ENCODE measurements at regions not wholly inside any gene's neighbourhood (a gene's known extent, or its start where the extent isn't known, plus 50 kb on each side); places are given as distances from the start of the nearest gene placed in this dataset.
"Not testable (repeated sequence)": the region's sequence is repeated elsewhere in the genome, so short reads cannot be mapped to it uniquely, and the experiment has no call there.

GRCh38 chr5:89855417-89855816, 554.1 kb downstream of the CETN3 start:
- no peaks in the 10 kb centered on the region for H3K4me1 Mint-ChIP-seq (ENCODE audit: low read depth)
- no peak overlapping the region for H3K4me3 Mint-ChIP-seq
- peaks cover 9% of the 10 kb centered on the region for H3K9me3 Mint-ChIP-seq
- no peaks in the 10 kb centered on the region for H3K27me3 Mint-ChIP-seq
- H3K36me3 Mint-ChIP-seq (ENCODE audit: low read depth) = no peaks in the 10 kb centered on the region
- no peak overlapping the region for H3K27ac Mint-ChIP-seq

GRCh38 chr5:89851911-89852310, 557.6 kb downstream of the CETN3 start:
- no peaks in the 10 kb centered on the region for H3K9me3 Mint-ChIP-seq
- H3K36me3 Mint-ChIP-seq (ENCODE audit: low read depth) = no peaks in the 10 kb centered on the region
- no peaks in the 10 kb centered on the region for H3K27me3 Mint-ChIP-seq
- H3K4me1 Mint-ChIP-seq (ENCODE audit: low read depth) = no peaks in the 10 kb centered on the region
- H3K4me3 Mint-ChIP-seq = no peak overlapping the region
- H3K27ac Mint-ChIP-seq = no peak overlapping the region

DNA sequence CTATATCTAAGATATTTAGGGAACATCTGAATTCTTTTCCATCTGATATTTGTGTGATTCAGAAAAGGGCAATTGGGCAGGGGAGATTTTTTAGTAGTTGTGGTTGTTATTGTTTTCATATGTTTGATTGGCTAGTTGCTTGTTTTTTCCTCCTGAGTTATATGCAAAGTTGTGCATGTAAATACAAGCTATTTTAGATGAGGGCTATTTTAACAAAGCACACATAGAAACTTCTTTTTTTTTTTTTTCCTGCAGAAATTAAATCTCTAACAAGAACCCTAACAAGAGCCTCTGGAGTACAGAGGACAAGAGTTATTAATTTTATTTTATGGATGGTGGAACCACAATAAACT, 559.1 kb downstream of the CETN3 start:
- no peaks in the 10 kb centered on the region for H3K9me3 Mint-ChIP-seq
- H3K27me3 Mint-ChIP-seq = no peaks in the 10 kb centered on the region
- H3K4me3 Mint-ChIP-seq = no peak overlapping the region
- H3K27ac Mint-ChIP-seq = no peak overlapping the region
- H3K36me3 Mint-ChIP-seq (ENCODE audit: low read depth) = no peaks in the 10 kb centered on the region
- no peaks in the 10 kb centered on the region for H3K4me1 Mint-ChIP-seq (ENCODE audit: low read depth)

DNA sequence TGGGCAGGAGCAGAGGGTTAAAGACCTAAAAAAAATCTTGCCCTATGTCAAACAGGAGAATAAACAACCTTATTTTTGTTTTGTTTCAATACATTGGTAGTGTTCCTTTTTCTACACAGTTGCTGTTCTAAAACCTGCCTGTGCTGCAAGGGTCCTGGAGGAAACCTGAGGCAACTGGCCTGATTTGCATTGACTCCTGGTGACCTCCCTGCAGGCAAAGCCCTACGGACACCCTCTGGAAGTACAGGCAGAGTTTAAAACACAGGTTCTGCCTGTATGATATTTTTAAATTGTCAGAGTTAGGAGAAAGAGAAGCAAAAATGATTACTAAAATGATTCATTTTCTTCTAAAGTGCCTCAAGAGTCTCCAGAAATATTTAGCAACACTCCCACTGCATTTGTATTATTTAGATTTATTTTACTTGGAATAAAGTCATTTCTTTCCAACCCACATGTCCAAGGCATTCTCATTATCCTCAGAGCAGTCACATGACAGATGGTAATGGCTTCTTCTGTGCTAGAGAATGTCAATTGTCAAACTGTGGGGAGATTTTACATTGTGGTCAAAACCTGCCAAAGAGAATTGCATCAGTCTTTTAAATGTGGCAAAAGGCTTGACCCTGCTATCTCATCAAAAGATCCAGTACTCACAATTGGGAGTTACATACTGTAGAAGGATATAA, 559.6 kb downstream of the CETN3 start:
- Mint-ChIP-seq H3K4me3 (no peak overlapping the region), H3K27ac (no peak overlapping the region), H3K27me3 (no peaks in the 10 kb centered on the region), H3K4me1 (ENCODE audit: low read depth) (no peaks in the 10 kb centered on the region), H3K9me3 (no peaks in the 10 kb centered on the region), H3K36me3 (ENCODE audit: low read depth) (no peaks in the 10 kb centered on the region)

DNA sequence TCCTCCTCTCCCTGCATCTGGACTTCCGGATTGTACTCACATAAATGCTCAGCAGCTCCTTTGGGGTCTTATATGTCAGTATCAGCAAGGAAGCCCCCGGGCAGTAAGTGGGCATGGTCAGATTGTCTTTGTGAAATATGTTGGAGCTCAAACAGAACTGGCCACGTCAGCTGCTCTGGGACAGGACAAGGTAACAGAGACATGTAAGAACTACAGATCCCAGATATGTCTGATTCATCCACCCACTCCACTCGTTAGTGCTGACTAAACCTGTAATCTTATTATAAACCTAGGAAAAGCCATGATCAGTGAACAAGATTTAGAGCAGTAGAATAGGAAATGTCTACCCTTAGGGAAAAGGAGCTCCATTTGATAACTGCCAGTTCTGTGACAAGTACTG, 561.8 kb downstream of the CETN3 start:
- Mint-ChIP-seq H3K4me1 (ENCODE audit: low read depth) (no peaks in the 10 kb centered on the region), H3K9me3 (no peaks in the 10 kb centered on the region), H3K4me3 (no peak overlapping the region), H3K27me3 (no peaks in the 10 kb centered on the region), H3K27ac (no peak overlapping the region), H3K36me3 (ENCODE audit: low read depth) (no peaks in the 10 kb centered on the region)

GRCh38 chr5:89844548-89844947, 565.0 kb downstream of the CETN3 start:
- Mint-ChIP-seq H3K27ac (no peak overlapping the region), H3K36me3 (ENCODE audit: low read depth) (no peaks in the 10 kb centered on the region), H3K4me1 (ENCODE audit: low read depth) (no peaks in the 10 kb centered on the region), H3K9me3 (no peaks in the 10 kb centered on the region), H3K27me3 (no peaks in the 10 kb centered on the region), H3K4me3 (no peak overlapping the region)

GRCh38 chr5:89842531-89842930, 567.0 kb downstream of the CETN3 start:
- Mint-ChIP-seq H3K9me3 (no peaks in the 10 kb centered on the region), H3K27me3 (no peaks in the 10 kb centered on the region), H3K27ac (no peak overlapping the region), H3K4me1 (ENCODE audit: low read depth) (no peaks in the 10 kb centered on the region), H3K4me3 (no peak overlapping the region), H3K36me3 (ENCODE audit: low read depth) (no peaks in the 10 kb centered on the region)

GRCh38 chr5:89840906-89841305, 568.6 kb downstream of the CETN3 start:
- H3K27ac Mint-ChIP-seq = no peak overlapping the region
- H3K36me3 Mint-ChIP-seq (ENCODE audit: low read depth) = no peaks in the 10 kb centered on the region
- no peak overlapping the region for H3K4me3 Mint-ChIP-seq
- H3K4me1 Mint-ChIP-seq (ENCODE audit: low read depth) = no peaks in the 10 kb centered on the region
- peaks cover 2% of the 10 kb centered on the region for H3K9me3 Mint-ChIP-seq
- H3K27me3 Mint-ChIP-seq = no peaks in the 10 kb centered on the region

- no peaks in the 10 kb centered on the region for H3K27me3 Mint-ChIP-seq
- peaks cover 11% of the 10 kb centered on the region for H3K9me3 Mint-ChIP-seq
- H3K36me3 Mint-ChIP-seq (ENCODE audit: low read depth) = no peaks in the 10 kb centered on the region
- H3K4me3 Mint-ChIP-seq = no peak overlapping the region
- no peaks in the 10 kb centered on the region for H3K4me1 Mint-ChIP-seq (ENCODE audit: low read depth)
- H3K27ac Mint-ChIP-seq = no peak overlapping the region
Observed at GRCh38 chr5:89830691-89831090, 578.9 kb downstream of the CETN3 start.

- H3K4me1 Mint-ChIP-seq (ENCODE audit: low read depth) = no peaks in the 10 kb centered on the region
- no peaks in the 10 kb centered on the region for H3K36me3 Mint-ChIP-seq (ENCODE audit: low read depth)
- H3K9me3 Mint-ChIP-seq = peaks cover 11% of the 10 kb centered on the region
- no peak overlapping the region for H3K27ac Mint-ChIP-seq
- no peaks in the 10 kb centered on the region for H3K27me3 Mint-ChIP-seq
- H3K4me3 Mint-ChIP-seq = no peak overlapping the region
Observed at GRCh38 chr5:89827960-89828359, 581.6 kb downstream of the CETN3 start.

DNA sequence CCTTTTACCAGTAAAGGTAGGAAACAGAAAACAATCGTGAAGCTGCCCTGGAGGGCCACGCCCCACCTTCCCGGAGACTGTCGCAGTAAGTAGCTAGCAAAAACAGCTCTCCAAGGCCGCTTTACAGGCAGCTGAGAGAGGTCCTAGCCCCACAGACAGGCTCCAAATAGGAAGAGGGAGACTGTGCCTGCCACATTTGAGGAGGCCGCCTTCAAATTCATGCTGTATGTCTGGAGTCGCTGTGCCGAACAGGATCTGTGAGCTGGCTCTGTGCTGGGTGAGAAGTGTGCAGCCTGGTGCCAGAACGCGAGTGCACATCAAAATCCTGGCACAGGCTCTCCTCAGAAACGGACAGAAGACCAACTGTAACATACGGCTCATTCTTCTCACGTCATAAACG, 582.2 kb downstream of the CETN3 start:
- no peaks in the 10 kb centered on the region for H3K4me1 Mint-ChIP-seq (ENCODE audit: low read depth)
- H3K9me3 Mint-ChIP-seq = peaks cover 9% of the 10 kb centered on the region
- no peaks in the 10 kb centered on the region for H3K36me3 Mint-ChIP-seq (ENCODE audit: low read depth)
- no peak overlapping the region for H3K27ac Mint-ChIP-seq
- H3K4me3 Mint-ChIP-seq = no peak overlapping the region
- H3K27me3 Mint-ChIP-seq = no peaks in the 10 kb centered on the region

DNA sequence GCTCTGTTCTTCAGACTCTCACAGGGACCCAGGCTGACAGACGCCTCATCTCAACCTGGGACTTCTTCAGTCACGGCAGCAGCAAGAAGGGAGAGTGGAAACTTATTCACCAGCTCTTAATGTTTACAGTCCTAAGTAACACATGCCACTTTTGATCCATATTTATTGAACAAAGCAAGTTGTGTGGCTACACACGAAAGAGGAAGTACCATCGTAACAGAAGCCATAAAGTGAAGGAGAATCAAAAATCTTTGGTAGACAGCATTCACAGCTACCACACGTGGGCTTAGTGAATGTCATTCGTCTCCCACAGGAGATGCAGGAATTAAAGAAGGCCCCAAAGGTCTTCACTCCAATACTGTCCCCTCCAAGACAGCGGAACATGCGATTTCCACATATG, 582.6 kb downstream of the CETN3 start:
- H3K27ac Mint-ChIP-seq = no peak overlapping the region
- no peaks in the 10 kb centered on the region for H3K36me3 Mint-ChIP-seq (ENCODE audit: low read depth)
- H3K9me3 Mint-ChIP-seq = peaks cover 6% of the 10 kb centered on the region
- no peaks in the 10 kb centered on the region for H3K4me1 Mint-ChIP-seq (ENCODE audit: low read depth)
- H3K4me3 Mint-ChIP-seq = no peak overlapping the region
- no peaks in the 10 kb centered on the region for H3K27me3 Mint-ChIP-seq

- no peaks in the 10 kb centered on the region for H3K4me1 Mint-ChIP-seq (ENCODE audit: low read depth)
Observed at GRCh38 chr5:89823046-89823445, 586.5 kb downstream of the CETN3 start.

GRCh38 chr5:89817841-89818240, 591.7 kb downstream of the CETN3 start:
- Mint-ChIP-seq H3K4me1 (ENCODE audit: low read depth) (no peaks in the 10 kb centered on the region), H3K36me3 (ENCODE audit: low read depth) (no peaks in the 10 kb centered on the region), H3K9me3 (peaks cover 4% of the 10 kb centered on the region), H3K27ac (no peak overlapping the region), H3K27me3 (no peaks in the 10 kb centered on the region), H3K4me3 (no peak overlapping the region)

More at GRCh38 chr5:89823046-89823445, 586.5 kb downstream of the CETN3 start:
- Mint-ChIP-seq H3K36me3 (ENCODE audit: low read depth) (no peaks in the 10 kb centered on the region), H3K9me3 (peaks cover 6% of the 10 kb centered on the region), H3K27me3 (no peaks in the 10 kb centered on the region), H3K4me3 (no peak overlapping the region), H3K27ac (no peak overlapping the region)

- Mint-ChIP-seq H3K36me3 (ENCODE audit: low read depth) (no peaks in the 10 kb centered on the region), H3K9me3 (peaks cover 4% of the 10 kb centered on the region), H3K27ac (no peak overlapping the region), H3K4me3 (no peak overlapping the region), H3K27me3 (no peaks in the 10 kb centered on the region), H3K4me1 (ENCODE audit: low read depth) (no peaks in the 10 kb centered on the region)
Observed at GRCh38 chr5:89816038-89816437, 593.5 kb downstream of the CETN3 start.

- H3K4me1 Mint-ChIP-seq (ENCODE audit: low read depth); H3K4me3 Mint-ChIP-seq; H3K27ac Mint-ChIP-seq; H3K36me3 Mint-ChIP-seq (ENCODE audit: low read depth); H3K27me3 Mint-ChIP-seq: not testable (repeated sequence)
- peaks cover 24% of the 10 kb centered on the region for H3K9me3 Mint-ChIP-seq
Observed at GRCh38 chr5:89800735-89801134, 608.8 kb downstream of the CETN3 start.
